HG02763 (cell line): ENCODE measurements at regions not wholly inside any gene's neighbourhood (a gene's known extent, or its start where the extent isn't known, plus 50 kb on each side); places are given as distances from the start of the nearest gene placed in this dataset.

ENCODE experiments used
- ATAC-seq: cut with Tn5 transposase; IDR thresholded peaks from one replicate; pipeline ENCODE4 v1.9.1; 2021; ENCODE audit warnings: mild to moderate bottlenecking, moderate library complexity; ENCODE audit not compliant: unreplicated experiment

DNA sequence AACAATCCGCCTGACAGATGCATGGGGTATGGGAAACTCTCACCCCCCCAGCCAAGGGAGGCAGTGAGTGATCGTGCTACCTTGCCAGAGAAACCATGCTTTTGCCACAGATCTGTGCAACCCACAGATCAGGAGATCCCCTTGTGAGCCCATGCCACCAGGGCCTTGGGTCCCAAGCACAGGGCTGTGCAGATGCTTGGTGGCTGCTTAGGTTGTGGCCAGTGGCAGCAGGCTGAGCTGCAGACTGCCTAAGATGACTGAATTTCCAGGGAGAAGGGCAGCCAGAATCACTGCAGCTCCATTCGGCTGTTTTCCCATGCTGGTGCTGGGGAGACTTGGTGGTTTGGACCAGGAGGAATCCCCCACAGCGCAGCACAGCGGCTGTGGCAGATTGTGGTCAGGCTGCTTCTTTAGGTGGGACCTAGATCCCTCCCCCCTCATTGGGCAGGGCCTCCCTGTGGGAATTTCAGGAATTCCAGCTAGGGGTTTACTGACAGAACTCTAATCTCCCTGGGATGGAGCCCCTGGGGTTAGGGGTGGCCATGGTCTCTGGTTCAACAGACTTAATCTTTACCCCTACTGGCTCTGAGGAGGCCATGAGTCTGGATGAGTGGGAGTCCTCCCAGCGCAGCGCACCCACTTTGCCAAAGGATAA lies 264.6 kb upstream of the DAAM1 start:
- ATAC-seq: no peak

DNA sequence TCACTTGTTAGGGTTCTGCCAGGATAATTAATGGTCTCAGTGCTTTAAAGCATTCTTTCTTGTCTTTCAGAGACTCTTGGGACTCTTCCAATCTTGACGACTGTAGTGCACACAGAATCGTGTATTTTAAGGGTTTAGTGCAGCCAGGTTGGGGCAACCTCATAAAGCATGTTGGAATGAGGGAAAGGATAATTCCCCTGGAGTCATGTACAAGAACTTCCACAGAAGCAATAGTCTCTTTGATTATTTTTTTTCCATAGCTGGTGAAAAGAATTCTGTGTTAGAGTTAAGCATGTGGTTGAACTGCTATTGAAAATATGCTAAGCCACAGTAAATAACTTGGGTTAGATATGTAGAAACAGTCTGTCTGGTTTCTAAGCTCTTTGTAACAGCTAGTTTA lies 246.8 kb upstream of the DAAM1 start:
- no peak for ATAC-seq

DNA sequence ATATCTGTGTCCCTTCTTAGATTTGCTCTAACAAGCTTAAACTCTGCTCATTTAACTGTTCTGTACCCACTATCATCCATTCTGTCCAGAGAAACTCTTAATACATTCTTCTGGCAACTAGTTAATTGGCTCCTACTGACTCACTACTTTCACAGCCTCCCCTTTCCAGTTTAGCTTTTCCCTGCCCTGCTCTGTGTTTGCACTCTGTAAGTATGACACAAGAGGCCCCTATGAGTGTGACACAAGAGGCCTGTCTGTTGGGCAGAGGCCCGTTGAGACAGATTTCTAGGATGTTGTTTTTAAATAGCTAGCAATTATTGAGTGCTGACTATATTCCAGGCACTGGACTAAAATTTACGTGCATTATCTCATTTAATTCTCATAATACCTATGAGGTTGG lies 246.0 kb upstream of the DAAM1 start:
- ATAC-seq: no peak

DNA sequence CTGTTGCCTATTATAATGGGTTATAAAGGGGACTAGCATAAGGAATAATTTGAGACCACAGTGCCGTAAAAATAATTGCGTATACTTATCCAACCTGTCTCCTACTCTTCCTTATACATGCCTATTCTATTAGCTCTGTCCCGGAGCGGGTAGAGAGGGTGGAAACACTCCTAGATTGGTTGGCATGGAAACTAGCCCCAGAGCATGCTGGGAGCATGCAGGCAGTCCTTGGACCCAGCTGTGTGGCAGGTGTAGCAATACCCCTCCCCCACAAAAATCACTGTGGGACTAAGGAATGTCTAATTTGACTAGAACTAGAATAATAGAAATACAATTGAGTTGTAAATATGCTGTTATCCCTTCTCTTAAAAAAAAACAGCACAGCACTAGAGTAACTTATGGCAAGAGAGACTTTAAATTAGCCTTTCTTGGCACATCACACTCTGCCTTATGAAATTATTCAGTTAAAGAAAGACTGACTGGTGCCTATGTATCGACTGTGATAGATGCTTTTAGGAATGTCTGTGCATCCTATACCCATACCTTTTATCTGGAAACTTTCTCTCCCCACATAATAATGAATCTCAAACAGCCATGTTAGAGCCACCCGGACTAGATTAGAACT lies 244.0 kb upstream of the DAAM1 start:
- no peak for ATAC-seq

DNA sequence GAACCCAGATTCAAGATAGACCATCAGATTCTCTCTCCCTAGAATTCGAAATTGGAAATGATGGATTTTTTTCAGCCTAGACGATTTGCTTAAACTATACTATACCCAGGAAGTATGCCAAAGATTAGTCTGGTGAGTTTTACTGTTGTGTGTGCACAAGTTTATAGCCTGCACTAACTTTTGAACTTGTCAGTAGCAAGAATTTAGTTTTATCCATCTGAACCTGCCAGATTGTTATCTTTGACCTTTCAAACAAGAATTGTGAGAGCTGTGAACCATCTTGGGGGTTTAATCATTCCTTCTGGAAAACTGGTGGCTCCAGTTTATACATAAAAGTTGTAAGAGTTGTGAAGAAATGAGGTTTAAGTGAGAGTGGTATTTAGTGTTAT lies 243.5 kb upstream of the DAAM1 start:
- ATAC-seq: no peak

DNA sequence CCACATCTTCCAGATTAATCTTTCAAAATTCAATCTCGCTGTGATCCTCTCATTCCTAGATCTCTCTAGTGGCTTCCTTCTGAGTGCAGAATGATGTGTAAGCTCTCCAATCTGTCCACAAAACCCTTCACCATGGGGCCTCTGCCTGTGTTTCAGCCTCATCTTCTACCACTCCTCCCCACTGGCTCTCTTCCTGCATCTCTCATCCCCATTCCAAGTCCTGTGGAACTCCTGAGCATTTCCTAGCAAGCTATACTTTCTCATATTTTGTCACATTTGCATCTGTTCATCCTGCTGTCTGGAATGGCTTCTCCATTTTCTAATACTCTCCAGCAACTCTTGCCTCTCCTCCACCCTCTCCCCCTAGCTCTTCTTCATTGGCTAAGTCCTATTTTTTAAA lies 242.0 kb upstream of the DAAM1 start:
- no peak for ATAC-seq

DNA sequence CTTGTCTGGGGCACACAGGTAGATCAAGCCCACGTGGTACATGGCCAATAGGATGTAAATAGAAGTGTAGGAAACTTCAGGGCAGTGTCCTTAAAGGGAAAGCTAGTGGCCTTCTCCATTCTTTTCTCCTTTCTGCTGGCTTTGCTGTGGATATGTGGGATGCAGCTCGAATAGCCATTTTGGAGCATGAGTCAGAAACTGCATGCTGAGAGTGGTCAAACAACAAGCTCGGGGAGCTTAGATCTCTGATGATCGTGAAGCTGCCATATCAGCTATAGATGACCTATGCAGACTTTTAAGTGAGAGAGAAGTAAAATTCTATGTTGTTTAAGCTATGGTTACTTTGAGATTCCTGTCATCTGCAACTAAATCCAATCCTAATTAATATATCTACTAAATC lies 241.3 kb upstream of the DAAM1 start:
- no peak for ATAC-seq

DNA sequence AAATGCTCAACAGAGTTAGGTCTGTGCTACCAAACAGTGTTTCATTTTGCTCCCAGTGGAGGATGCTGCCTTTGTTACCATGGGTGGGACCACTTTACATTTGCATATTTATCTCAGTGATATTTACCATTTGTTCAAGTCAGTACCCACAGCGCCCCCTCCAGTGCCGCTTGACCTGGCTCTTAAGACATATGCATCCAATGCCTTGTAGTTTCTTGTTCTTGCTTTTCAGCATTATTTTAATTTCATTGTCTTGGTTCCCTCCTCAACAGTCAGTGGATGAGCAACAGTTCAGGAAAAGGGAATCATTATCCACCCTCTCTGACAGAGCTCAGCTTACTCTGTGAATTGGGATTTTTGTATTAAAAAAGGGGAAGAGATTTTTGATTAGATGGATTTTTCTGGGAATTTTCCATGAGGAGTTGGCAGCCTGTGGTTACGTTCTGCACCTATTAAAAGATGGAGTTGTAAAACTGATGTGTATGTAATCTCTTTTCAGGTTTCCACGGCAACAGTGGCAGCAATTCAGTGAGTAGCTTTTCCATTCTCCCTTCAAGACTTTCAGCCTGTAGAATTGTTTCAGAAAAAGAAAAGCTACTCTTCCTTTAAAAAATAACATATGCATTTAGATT lies 240.5 kb upstream of the DAAM1 start:
- ATAC-seq: no peak

DNA sequence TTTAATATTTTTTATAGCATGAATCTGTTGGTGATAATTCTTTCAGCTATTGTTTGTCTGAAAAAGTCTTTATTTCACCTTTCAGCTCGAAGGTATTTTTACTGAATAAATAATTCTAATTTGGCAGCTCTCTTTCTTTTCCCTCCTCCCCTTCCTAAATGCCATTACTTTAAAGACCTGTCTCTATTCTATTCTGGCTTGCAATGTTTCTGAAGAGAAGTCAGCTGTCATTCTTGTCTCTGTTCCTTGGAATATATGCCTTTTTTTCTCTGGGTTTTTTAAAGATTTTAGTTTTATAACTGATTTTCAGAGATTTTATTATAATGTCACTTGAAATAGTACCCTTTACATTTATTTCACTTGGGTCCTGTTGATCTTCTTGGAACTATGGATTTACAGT lies 237.9 kb upstream of the DAAM1 start:
- ATAC-seq: no peak

DNA sequence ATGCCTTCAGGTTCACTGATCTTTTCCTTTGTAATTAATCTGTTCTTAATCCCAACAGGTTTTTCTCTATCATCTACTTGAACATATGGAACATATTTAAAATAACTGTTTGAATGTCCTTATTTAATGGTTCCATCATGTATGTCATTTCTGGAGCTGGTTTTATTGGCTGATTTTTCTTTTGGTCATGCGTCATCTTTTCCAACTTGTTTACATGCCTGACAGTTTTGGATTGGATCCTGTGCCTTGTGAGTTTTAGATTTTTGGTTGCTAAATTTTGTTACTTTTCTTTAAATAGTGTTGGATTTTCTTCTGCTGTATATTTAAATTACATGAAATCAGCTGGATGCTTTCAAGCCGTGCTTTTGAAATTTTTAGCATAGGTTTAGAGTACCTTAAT lies 237.3 kb upstream of the DAAM1 start:
- no peak for ATAC-seq

DNA sequence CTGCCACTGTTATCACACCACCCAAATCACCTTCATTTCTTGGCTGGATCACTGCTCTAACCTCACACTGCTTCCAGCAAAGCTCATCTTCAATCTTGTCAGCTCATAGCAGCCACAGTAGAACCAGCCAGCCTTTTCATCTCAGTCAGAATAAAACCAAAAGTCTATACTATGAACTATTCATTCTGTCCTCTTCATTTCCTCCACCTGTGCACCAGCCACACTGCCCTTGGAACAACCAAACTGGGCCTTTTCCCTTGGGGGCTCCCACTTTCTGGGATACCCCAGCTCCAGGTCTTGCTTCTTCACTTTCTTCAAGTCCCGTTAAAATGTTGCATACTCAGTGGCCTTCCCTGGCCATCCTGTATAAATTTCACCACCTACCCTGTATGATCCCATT lies 234.4 kb upstream of the DAAM1 start:
- no peak for ATAC-seq

DNA sequence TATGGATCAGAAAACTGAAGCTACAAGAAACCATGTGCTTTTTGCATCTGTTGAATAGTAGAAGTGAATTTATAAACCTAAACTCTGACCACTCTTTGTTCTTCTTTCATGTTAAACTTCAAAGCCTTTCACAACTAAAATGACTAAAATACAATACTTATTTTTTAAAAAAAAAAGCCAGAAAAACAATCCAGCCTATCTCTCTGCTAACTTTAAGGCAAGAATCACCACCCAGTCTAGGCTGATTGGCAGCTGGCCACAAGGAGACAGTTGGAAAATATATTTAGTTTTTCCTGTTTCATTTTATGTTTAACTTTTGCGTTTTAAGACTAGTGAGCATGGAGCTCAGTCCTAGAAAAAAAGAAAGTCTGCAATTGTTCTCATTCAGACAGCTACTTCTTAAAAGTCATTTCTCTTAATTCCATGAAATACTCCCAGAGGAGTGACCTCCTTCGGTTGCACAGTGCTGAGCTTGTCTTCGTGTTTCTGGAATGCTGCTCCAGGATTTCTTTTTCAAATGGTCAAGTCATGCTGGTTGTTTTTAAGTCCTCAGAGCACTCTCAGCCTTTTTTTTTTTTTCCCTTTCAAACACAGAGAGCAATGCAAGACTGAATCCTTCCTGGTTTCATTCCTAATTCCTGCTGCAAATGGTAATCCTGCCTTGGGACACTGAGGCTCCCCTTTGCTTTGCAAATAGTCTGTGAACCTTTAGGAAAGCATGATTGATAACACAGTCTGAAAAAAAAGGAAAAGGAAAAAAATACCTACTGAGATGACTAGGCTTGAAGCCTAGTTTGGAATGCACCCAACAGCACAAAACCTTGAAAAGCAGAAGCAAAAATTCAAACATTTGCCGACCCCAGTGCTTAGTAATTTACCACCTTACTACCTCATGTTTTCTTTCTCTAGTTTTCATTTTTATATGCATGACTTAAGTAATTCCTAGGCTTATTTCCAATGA lies 233.3 kb upstream of the DAAM1 start:
- no peak for ATAC-seq

DNA sequence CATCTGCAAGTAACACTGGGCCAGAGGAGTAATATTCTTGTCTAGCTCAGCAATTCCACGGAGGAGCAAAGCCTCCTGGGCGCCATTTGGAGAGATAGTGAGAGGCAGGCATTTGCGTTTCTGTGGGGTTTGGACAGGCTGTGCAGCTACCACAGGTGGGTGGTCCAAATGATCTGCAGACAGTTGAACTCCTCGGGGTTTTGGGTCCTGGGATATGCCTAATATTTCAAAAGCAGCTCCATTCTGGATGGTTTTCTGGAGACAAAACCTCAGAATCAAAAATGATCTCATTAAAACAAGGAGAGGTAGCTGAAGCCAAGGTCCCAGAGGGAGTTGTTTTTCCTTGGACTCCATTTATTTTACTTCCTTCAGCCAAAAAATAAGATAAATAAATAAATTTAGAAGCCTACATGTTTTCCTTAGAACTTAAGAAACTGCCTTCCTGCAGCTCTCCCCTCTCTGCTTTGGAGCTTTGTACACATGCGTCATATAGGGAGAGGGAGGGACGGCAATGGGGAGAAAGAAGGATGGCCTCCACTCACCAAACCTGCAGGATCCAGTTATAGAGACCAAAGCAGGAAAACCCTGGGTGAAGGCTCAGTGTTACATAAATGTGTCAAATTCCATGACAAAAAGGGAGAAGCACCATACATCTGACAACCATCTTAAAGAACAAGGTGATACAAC lies 227.3 kb upstream of the DAAM1 start:
- ATAC-seq: no peak

DNA sequence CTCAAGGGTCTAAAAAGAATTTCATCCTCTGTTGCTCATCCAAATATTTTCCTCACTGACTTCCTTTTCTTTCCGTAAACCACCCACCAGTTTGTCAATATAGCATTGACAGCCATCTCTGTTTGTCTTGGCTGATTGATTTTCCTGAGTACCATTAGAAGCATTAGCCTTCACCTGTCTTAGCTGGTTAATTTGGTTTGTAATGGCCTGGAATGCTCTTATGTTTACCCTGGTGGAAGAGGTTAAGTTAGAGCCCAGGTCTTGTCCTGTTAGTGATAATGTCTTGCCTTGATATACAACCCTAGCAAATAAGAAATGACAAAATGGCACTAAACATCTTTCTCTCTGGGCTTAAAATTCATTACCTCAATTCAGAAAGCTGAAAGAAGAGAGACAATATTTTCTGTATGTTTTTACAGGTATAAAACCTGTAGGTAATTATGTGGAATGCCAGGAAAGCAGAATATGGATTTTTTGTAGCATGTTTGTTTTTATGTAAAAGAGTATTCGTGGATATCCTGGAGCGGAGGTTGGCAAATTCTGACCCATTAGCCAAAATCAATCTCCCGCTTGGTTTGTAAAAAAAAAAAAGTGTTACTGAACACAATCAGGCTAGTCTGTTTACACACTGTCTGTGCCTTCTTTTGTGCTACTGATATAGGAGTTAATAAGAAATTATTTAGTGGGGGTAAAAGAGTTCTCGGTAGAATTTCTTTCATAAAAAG lies 224.4 kb upstream of the DAAM1 start:
- no peak for ATAC-seq

DNA sequence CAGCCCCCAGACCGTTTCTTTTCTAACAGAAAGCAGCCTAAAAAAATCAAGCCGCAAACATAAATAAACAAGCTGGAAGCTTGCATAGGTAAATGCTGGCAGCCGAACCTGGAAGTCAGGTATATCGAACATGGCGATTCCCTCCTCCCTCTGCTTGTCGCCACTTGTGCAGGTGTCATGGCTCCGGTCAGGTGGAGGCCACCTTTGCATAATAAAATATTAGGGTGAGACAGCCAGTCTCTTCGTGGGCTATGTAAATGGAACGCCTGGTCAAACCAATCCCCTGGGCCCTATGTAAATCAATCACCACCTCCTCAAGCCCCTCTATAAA lies 223.9 kb upstream of the DAAM1 start:
- no peak for ATAC-seq

DNA sequence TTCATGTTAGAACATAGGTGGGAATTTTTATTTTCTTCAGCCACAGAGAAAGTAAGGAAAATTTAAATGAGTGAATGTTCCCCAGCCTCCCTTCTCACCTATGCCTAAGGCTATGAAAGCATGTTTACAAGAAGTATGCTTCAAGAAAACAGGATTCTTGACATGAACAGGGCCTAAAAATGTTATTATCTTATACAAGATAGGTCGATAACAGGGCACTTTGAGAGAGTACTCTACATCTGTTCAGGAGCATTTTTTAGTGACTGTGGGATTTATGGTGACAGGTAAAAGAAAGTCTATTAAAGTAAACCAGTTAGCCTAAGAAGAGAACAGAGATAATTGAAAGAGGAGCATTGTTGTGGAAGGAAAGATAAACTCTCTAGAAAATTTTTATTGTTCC lies 222.9 kb upstream of the DAAM1 start:
- no peak for ATAC-seq

DNA sequence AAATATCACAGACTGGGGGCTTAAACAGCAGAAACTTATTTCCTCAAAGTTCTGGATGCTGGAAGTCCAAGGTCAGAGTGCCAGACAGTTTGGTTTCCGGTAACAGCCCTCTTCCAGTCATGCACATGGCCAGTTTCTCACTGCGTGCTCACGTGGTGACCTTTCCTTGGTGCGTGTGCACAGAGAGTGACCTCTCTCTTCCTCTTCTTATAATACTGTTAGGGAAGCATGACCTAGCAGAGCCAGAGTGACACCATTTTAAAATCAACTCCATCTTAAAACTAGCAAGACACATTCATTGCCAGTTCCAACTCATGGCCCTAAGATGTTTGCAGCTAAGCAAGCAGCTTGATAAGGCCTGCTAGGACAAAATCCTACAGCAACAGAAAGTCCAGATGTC lies 221.5 kb upstream of the DAAM1 start:
- ATAC-seq: no peak

DNA sequence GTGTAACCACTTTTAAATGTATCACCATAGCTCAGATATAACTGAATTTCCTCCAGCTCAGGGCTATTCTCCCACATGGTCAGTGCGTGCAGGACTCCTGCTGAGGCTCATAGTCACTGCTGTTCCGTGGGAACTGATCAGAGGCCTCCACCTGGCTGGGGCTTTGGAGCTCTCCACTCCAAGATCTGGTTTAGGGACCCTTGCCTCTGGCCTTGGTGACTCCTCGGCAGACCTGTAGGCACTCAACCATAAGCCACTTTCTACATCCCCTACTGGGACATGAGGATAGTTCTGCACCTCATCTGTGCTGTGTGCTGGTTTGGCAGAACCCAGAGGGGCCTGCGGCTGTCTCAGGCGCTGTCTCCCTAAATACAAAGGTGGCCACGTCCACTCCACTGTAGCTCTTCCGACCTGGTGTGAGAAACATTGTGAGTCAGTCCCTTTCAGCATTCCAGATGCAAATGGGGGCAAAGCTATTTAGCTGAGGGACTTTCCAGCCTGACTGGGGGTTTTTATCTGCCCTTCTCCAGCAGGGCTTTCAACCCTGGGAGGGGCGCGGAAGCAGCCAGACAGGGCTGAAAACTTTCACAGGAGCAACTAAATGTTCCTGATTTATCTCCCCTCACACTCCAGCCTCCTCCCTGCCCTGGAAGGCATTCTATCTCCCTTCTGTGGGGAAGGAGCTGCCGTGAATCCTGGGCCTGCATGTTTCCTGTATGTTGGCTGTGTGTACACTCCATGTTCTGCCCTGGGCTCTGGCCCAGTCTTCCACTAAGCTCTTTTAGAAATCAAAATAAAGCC lies 218.3 kb upstream of the DAAM1 start:
- no peak for ATAC-seq

DNA sequence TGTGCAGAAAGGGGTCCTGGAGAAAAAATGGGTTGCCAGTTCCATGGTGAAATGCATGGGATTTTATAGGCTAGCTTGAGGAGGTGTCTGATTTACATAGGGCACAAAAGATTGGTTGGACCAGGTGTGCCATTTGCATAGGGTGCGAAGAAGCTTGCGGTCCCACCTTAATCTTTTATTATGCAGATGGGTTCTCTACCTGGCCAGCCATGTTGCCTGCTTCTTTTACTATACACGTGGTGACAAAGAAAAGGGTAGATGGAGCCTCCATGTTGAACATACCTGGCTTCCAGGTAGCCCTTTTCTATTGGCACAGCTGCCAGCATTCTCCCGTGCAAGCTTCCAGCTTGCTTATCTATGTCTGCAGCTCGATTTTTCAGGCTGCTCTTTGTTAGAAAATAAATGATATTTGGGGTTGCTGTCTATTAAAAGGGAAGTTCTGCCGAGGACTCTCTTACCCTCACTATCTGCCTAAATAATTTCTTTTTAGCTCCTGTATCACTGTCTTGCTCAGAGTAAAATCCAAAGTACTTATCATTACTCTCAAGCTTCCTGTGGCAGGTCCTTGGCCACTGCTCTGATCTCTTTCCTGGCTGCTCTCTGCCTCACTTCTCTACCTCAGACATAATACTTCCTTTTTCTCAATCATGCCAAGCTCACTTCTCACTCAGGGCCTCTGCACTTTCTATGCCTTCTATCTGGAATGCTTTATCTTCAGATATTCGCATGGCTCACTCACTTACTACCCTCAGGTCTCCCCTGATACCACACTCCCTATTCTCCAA lies 216.0 kb upstream of the DAAM1 start:
- no peak for ATAC-seq
